ENCODE measurements at regions not wholly inside any gene's neighbourhood (a gene's known extent, or its start where the extent isn't known, plus 50 kb on each side); places are given as distances from the start of the nearest gene placed in this dataset.

DNA sequence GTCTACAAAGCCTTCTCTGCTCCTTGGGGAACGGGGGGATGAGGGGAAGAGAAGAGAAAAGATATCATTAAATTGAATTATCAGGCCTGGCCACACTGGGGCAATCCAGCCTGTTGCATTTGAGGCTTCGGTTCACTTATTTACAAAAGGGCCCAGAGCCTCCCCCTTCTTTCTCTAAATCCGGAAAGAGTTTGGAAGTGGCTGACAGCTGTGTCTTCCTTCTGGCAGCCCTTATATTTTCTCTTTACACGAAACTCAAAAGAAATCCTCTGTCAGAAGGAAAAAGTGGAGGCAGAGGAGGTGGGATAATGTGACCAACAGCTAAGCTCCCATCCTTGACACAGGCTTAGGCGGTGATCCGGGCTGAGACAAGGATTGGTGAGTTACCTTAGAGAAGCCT is 158.3 kb upstream of the TAPT1 start:
- intact Hi-C loops (cut with DNase I), result no loop called here
- TF ChIP-seq POLR2A (IDR thresholded peaks at IDR 0.05), result no peak
- no peak for TF ChIP-seq POLR2AphosphoS5 (IDR thresholded peaks at IDR 0.05)
- TF ChIP-seq, protein P1, sequence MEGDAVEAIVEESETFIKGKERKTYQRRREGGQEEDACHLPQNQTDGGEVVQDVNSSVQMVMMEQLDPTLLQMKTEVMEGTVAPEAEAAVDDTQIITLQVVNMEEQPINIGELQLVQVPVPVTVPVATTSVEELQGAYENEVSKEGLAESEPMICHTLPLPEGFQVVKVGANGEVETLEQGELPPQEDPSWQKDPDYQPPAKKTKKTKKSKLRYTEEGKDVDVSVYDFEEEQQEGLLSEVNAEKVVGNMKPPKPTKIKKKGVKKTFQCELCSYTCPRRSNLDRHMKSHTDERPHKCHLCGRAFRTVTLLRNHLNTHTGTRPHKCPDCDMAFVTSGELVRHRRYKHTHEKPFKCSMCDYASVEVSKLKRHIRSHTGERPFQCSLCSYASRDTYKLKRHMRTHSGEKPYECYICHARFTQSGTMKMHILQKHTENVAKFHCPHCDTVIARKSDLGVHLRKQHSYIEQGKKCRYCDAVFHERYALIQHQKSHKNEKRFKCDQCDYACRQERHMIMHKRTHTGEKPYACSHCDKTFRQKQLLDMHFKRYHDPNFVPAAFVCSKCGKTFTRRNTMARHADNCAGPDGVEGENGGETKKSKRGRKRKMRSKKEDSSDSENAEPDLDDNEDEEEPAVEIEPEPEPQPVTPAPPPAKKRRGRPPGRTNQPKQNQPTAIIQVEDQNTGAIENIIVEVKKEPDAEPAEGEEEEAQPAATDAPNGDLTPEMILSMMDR (IDR thresholded peaks at IDR 0.05), result no peak
- Histone ChIP-seq H3K4me3 (no peak overlapping the region), H3K27me3 (replicated peaks; ENCODE audit: insufficient read depth) (peaks cover 2% of the 10 kb centered on the region), H3K9me3 (no peaks in the 10 kb centered on the region), H3K4me1 (replicated peaks) (no peaks in the 10 kb centered on the region), H3K36me3 (no peaks in the 10 kb centered on the region), H3K27ac (no peak overlapping the region)
- WGBS, result 40% methylated on average over 6 of the region's 6 CpGs
- no peak for DNase-seq (ENCODE audit: low spot score)

- WGBS, result 60% methylated on average over 3 of the region's 3 CpGs
These were observed 156.3 kb upstream of the TAPT1 start for GRCh38 chr4:16382571-16382970.

GRCh38 chr4:16377887-16378286 is 151.6 kb upstream of the TAPT1 start:
- TF ChIP-seq POLR2AphosphoS5 (IDR thresholded peaks at IDR 0.05) (no peak), POLR2A (IDR thresholded peaks at IDR 0.05) (no peak)
- TF ChIP-seq, protein P1 (IDR thresholded peaks at IDR 0.05), result no peak
- WGBS, result 44% methylated on average over 5 of the region's 5 CpGs

More at GRCh38 chr4:16382571-16382970, 156.3 kb upstream of the TAPT1 start:
- intact Hi-C loops (cut with DNase I), result no loop called here
- H3K4me3 ChIP-seq, result no peak overlapping the region
- no peak overlapping the region for H3K27ac ChIP-seq
- H3K4me1 ChIP-seq (replicated peaks), result no peaks in the 10 kb centered on the region
- H3K36me3 ChIP-seq, result no peaks in the 10 kb centered on the region
- H3K9me3 ChIP-seq, result no peaks in the 10 kb centered on the region
- TF ChIP-seq POLR2AphosphoS5 (IDR thresholded peaks at IDR 0.05) (no peak), POLR2A (IDR thresholded peaks at IDR 0.05) (no peak)
- TF ChIP-seq, protein P1 (IDR thresholded peaks at IDR 0.05), result no peak
- H3K27me3 ChIP-seq (replicated peaks; ENCODE audit: insufficient read depth), result peaks cover 2% of the 10 kb centered on the region
- no peak for DNase-seq (ENCODE audit: low spot score)

DNA sequence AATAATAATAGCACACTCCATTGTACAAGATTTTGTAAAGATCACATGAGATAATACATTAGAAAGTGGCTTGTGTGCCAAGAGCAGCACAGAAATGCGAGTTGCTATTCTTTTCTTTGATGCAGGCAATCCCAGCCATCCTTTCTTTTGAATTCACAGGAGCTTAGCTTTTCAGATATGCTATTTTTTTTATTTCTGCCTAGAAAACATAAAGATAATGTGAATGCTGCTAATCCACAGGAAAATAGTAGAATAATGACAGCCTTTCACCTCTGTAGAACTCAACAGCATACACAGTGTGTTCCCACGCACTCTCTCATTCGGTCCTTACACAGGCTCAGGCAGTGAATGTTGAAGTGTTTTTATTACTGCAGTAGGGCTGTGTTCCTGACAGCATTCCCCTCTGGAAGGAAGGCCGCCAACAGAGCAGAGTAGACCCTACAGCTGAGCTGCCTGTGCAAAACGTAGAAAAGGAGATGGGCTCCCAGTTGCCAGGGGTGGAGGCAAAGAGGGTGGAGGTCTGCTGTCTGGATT is 138.8 kb upstream of the TAPT1 start:
- Histone ChIP-seq H3K9me3 (no peaks in the 10 kb centered on the region), H3K4me1 (replicated peaks) (no peaks in the 10 kb centered on the region), H3K4me3 (no peak overlapping the region), H3K27ac (no peak overlapping the region), H3K27me3 (replicated peaks; ENCODE audit: insufficient read depth) (no peaks in the 10 kb centered on the region), H3K36me3 (no peaks in the 10 kb centered on the region)
- DNase-seq (ENCODE audit: low spot score), result no peak
- no peak for TF ChIP-seq POLR2A (IDR thresholded peaks at IDR 0.05)
- no peak for TF ChIP-seq POLR2AphosphoS5 (IDR thresholded peaks at IDR 0.05)
- TF ChIP-seq, protein P1 (IDR thresholded peaks at IDR 0.05), result no peak
- WGBS, result 42% methylated on average over 5 of the region's 5 CpGs
- intact Hi-C loops (cut with DNase I), result no loop called here

More at GRCh38 chr4:16377887-16378286, 151.6 kb upstream of the TAPT1 start:
- Histone ChIP-seq H3K4me1 (replicated peaks) (no peaks in the 10 kb centered on the region), H3K9me3 (no peaks in the 10 kb centered on the region), H3K36me3 (no peaks in the 10 kb centered on the region), H3K27ac (no peak overlapping the region), H3K4me3 (no peak overlapping the region), H3K27me3 (replicated peaks; ENCODE audit: insufficient read depth) (no peaks in the 10 kb centered on the region)
- no peak for DNase-seq (ENCODE audit: low spot score)
- intact Hi-C loops (cut with DNase I), result no loop called here

DNA sequence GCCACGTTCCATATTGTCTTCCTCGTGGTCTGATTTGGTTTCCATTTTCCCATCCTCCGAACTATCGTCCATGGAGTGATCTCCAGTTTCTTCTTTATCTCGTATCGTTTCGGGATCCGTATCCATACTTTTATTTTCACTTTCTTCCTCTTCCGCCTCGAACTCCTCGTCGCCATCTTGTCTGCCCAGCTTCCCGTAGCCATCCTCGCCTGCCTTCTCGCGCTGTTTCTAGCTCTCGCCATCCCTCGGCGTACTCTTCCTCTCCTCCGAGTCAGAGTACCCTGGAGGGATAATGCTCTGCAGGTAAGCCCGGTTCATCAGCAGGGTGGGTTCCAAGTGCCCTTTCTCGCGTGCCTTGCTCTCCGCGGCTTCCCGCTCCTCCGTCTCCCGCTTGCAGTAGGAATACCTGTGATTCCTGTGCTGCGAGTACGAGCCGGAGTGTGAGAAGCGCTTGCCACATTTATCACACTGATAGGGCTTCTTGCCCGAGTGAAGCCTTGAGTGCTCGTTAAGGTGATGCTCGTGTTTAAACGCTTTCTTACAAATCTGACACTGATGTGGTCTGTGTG is 134.5 kb upstream of the TAPT1 start:
- H3K9me3 ChIP-seq, result no peaks in the 10 kb centered on the region
- H3K36me3 ChIP-seq, result no peaks in the 10 kb centered on the region
- H3K4me1 ChIP-seq (replicated peaks), result no peaks in the 10 kb centered on the region
- TF ChIP-seq, protein P1 (IDR thresholded peaks at IDR 0.05), result no peak
- TF ChIP-seq POLR2AphosphoS5 (IDR thresholded peaks at IDR 0.05), result no peak
- no peak for TF ChIP-seq POLR2A (IDR thresholded peaks at IDR 0.05)
- 95% methylated on average over 36 of the region's 36 CpGs for WGBS
- intact Hi-C loops (cut with DNase I), result no loop called here
- H3K27me3 ChIP-seq (replicated peaks; ENCODE audit: insufficient read depth), result no peaks in the 10 kb centered on the region
- no peak overlapping the region for H3K27ac ChIP-seq
- H3K4me3 ChIP-seq, result no peak overlapping the region
- DNase-seq (ENCODE audit: low spot score), result no peak
